Coronary artery (tissue), 2 donors: ENCODE measurements at regions not wholly inside any gene's neighbourhood (a gene's known extent, or its start where the extent isn't known, plus 50 kb on each side); places are given as distances from the start of the nearest gene placed in this dataset.

Experiments used
- DNase-seq: peaks from one replicate; pipeline ENCODE4 v3.0.0-alpha.2; 2017; ENCODE audit warnings: low spot score
- H3K27ac ChIP-seq, 2 donors: fragments of 200-600 bp; sonication (generic); one replicate each; pipeline ENCODE4 v1.5.1; 2016 to 2019
- H3K4me3 ChIP-seq: fragments of 200-600 bp; sonication (generic); 2 replicates; pipeline ENCODE4 v1.5.1; 2016; ENCODE audit warnings: mild to moderate bottlenecking, moderate library complexity
- TF ChIP-seq, protein P1 (sequence below): fragments of 200-600 bp; sonication (generic); IDR thresholded peaks from one replicate; pipeline ENCODE4 v1.5.1; 2019; ENCODE audit warnings: antibody characterized with exemption

- H3K4me3 ChIP-seq = no peak overlapping the region
- TF ChIP-seq, protein P1, sequence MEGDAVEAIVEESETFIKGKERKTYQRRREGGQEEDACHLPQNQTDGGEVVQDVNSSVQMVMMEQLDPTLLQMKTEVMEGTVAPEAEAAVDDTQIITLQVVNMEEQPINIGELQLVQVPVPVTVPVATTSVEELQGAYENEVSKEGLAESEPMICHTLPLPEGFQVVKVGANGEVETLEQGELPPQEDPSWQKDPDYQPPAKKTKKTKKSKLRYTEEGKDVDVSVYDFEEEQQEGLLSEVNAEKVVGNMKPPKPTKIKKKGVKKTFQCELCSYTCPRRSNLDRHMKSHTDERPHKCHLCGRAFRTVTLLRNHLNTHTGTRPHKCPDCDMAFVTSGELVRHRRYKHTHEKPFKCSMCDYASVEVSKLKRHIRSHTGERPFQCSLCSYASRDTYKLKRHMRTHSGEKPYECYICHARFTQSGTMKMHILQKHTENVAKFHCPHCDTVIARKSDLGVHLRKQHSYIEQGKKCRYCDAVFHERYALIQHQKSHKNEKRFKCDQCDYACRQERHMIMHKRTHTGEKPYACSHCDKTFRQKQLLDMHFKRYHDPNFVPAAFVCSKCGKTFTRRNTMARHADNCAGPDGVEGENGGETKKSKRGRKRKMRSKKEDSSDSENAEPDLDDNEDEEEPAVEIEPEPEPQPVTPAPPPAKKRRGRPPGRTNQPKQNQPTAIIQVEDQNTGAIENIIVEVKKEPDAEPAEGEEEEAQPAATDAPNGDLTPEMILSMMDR = no peak
- no peak for DNase-seq
- no peak overlapping the region for H3K27ac ChIP-seq
These were observed 786.0 kb upstream of the AMELY start for GRCh38 chrY:7697506-7697905.

DNA sequence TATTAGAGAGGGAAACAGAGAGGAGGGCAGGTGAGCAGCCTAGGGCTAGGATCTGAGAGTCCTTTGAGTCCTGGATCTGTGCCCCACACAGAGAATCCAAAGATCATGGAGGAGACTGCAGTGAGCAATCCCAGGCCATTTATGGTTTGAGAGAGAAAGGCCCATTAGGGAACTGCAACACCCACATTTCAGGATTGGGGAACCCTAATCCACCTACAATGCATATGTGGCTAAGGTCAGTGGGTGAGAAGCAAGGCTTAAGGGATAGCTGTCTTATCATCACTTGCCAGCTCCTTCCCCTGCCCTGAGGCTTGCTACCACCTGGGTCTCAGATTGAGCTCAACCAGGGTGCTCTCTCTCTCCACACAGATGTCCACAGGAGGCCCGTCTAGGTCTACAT is 781.1 kb upstream of the AMELY start:
- DNase-seq = no peak
- no peak overlapping the region for H3K4me3 ChIP-seq
- H3K27ac ChIP-seq = no peak overlapping the region
- TF ChIP-seq, protein P1 = no peak

- Histone ChIP-seq H3K27ac (no peak overlapping the region), H3K4me3 (no peak overlapping the region)
- DNase-seq = no peak
- TF ChIP-seq, protein P1 = no peak
These were observed 775.5 kb upstream of the AMELY start for GRCh38 chrY:7687086-7687485.

- no peak for DNase-seq
- H3K4me3 ChIP-seq = no peak overlapping the region
- TF ChIP-seq, protein P1 = no peak
These were observed 773.0 kb upstream of the AMELY start for GRCh38 chrY:7684546-7684945.

GRCh38 chrY:7682386-7682785 is 770.8 kb upstream of the AMELY start:
- TF ChIP-seq, protein P1 = no peak
- Histone ChIP-seq H3K27ac (no peak overlapping the region), H3K4me3 (no peak overlapping the region)
- no peak for DNase-seq

More at GRCh38 chrY:7684546-7684945, 773.0 kb upstream of the AMELY start:
- no peak overlapping the region for H3K27ac ChIP-seq

GRCh38 chrY:7681426-7681825 is 769.9 kb upstream of the AMELY start:
- DNase-seq = no peak
- Histone ChIP-seq H3K27ac (no peak overlapping the region), H3K4me3 (no peak overlapping the region)
- TF ChIP-seq, protein P1 = no peak

DNA sequence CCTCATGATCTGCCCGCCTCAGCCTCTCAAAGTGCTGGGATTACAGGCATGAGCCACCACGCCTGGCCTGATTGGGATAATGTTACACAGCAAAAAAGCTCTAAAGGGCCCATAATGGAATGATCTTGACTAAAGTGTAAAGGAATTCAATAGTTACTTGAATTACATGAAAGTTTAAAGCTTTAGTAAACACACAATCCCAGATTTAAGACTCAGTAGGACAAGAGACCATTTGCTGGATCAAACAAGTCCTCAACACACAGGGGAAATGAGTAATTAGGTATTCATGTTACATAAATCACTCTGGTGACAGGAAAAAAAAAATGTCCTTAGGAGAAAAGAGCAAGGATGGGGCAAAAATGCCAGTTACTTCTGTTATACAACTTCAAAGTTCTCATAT is 762.9 kb upstream of the AMELY start:
- H3K27ac ChIP-seq = no peak overlapping the region
- no peak for DNase-seq
- TF ChIP-seq, protein P1 = no peak
- H3K4me3 ChIP-seq = no peak overlapping the region
